IMR-90 (cell line): ENCODE measurements at regions not wholly inside any gene's neighbourhood (a gene's known extent, or its start where the extent isn't known, plus 50 kb on each side); places are given as distances from the start of the nearest gene placed in this dataset.

Experiments used
- ATAC-seq: fragments of 200-7000 bp; cut with Tn5 transposase; 2 replicates; pipeline ENCODE4 v1.9.1; 2020; ENCODE audit warnings: low read depth, mild to moderate bottlenecking, moderate library complexity
- BruUV-seq: library from RNA; stranded (reverse); fragments of 400-500 nt; replicated peaks from 2 replicates; lab custom pipeline; 2021; lab: Mats Ljungman, UMichigan
- CTCF ChIA-PET: fragments of 300-600 bp; formaldehyde crosslinking; extraction: SDS; loops from one replicate; lab custom pipeline; 2021; ENCODE audit warnings: antibody characterized with exemption; lab: Yijun Ruan, JAX
- POLR2A ChIA-PET: fragments of 300-600 bp; sonication (Branson Sonifier 250); formaldehyde crosslinking; loops from one replicate; lab custom pipeline; 2022; ENCODE audit warnings: antibody characterized with exemption; ENCODE audit not compliant: unreplicated experiment; lab: Charles Lee
- DNase-seq: peaks from one replicate; pipeline ENCODE4 v3.0.0; 2013
- H2AFZ ChIP-seq: replicated peaks from 2 replicates; pipeline ENCODE3; 2013; ENCODE audit warnings: low read length, mild to moderate bottlenecking; ENCODE audit not compliant: poor library complexity
- H2AK5ac ChIP-seq: 2 replicates; pipeline ENCODE4 v1.6.1; 2013; ENCODE audit warnings: low read depth, low read length, inconsistent platforms
- H2AK9ac ChIP-seq: replicated peaks from 2 replicates; pipeline ENCODE3; 2013; ENCODE audit warnings: mild to moderate bottlenecking, low read depth, low read length, moderate library complexity; ENCODE audit not compliant: poor library complexity
- H2BK120ac ChIP-seq: 2 replicates; pipeline ENCODE4 v1.6.1; 2013; ENCODE audit warnings: low read depth, low read length, inconsistent platforms
- H2BK15ac ChIP-seq: 3 replicates; pipeline ENCODE4 v1.6.1; 2013; ENCODE audit warnings: low read depth, low read length, inconsistent platforms
- H2BK20ac ChIP-seq: 2 replicates; pipeline ENCODE4 v1.6.1; 2013; ENCODE audit warnings: low read depth, mild to moderate bottlenecking, inconsistent platforms, low read length, moderate library complexity
- H2BK5ac ChIP-seq: 2 replicates; pipeline ENCODE4 v1.6.1; 2013; ENCODE audit warnings: mild to moderate bottlenecking, low read depth, low read length, inconsistent platforms; ENCODE audit not compliant: poor library complexity, severe bottlenecking
- H3K14ac ChIP-seq: replicated peaks from 2 replicates; pipeline ENCODE4 v1.6.1; 2013; ENCODE audit warnings: low read depth, low read length, inconsistent platforms
- H3K18ac ChIP-seq: 2 replicates; pipeline ENCODE4 v1.6.1; 2013; ENCODE audit warnings: low read depth, low read length, control low read depth
- H3K23ac ChIP-seq: 2 replicates; pipeline ENCODE4 v1.6.1; 2013; ENCODE audit warnings: low read depth, low read length, inconsistent platforms
- H3K27ac ChIP-seq: 2 replicates; pipeline ENCODE4 v1.5.1; 2013; ENCODE audit warnings: mild to moderate bottlenecking, control low read depth, low read length; ENCODE audit not compliant: insufficient read depth
- H3K27me3 ChIP-seq: 2 replicates; pipeline ENCODE4 v1.6.1; 2013; ENCODE audit warnings: low read length; ENCODE audit not compliant: control insufficient read depth, insufficient read depth
- H3K36me3 ChIP-seq: 2 replicates; pipeline ENCODE4 v1.6.1; 2013; ENCODE audit warnings: low read length, mixed read lengths; ENCODE audit not compliant: control insufficient read depth, insufficient read depth
- H3K4ac ChIP-seq: 2 replicates; pipeline ENCODE4 v1.6.1; 2013; ENCODE audit warnings: low read depth, low read length, inconsistent platforms
- H3K4me1 ChIP-seq: 2 replicates; pipeline ENCODE4 v1.6.1; 2013; ENCODE audit warnings: low read length, mixed read lengths; ENCODE audit not compliant: control insufficient read depth, insufficient read depth
- H3K4me2 ChIP-seq: 2 replicates; pipeline ENCODE4 v1.6.1; 2013; ENCODE audit warnings: low read depth, mild to moderate bottlenecking, control low read depth, low read length, moderate library complexity
- H3K4me3 ChIP-seq: 2 replicates; pipeline ENCODE4 v1.5.1; 2013; ENCODE audit warnings: low read depth, mild to moderate bottlenecking, control low read depth, low read length, moderate library complexity; ENCODE audit not compliant: insufficient read depth
- H3K56ac ChIP-seq: 2 replicates; pipeline ENCODE4 v1.6.1; 2013; ENCODE audit warnings: low read length, inconsistent platforms; ENCODE audit not compliant: insufficient read depth; ENCODE audit errors: extremely low read depth
- H3K79me1 ChIP-seq, 2 experiments: 2 replicates each; pipeline ENCODE4 v1.6.1; 2013; ENCODE audit warnings: low read length in 2 of 2, inconsistent platforms in 1 of 2, low read depth in 1 of 2
- H3K9ac ChIP-seq: 2 replicates; pipeline ENCODE4 v1.6.1; 2013; ENCODE audit warnings: low read depth, low read length, control low read depth
- H3K9me1 ChIP-seq: 2 replicates; pipeline ENCODE4 v1.6.1; 2013; ENCODE audit warnings: low read length, inconsistent platforms; ENCODE audit not compliant: insufficient read depth
- H3K9me3 ChIP-seq: 2 replicates; pipeline ENCODE4 v1.6.1; 2013; ENCODE audit warnings: low read length; ENCODE audit not compliant: control insufficient read depth, insufficient read depth
- H4K20me1 ChIP-seq: 2 replicates; pipeline ENCODE4 v1.6.1; 2013; ENCODE audit warnings: low read length, inconsistent platforms; ENCODE audit not compliant: insufficient read depth
- H4K5ac ChIP-seq: 2 replicates; pipeline ENCODE4 v1.6.1; 2013; ENCODE audit warnings: mild to moderate bottlenecking, low read depth, low read length, control low read depth
- H4K8ac ChIP-seq, 2 experiments: 2 replicates each; pipeline ENCODE4 v1.6.1; 2013; ENCODE audit warnings: low read depth in 2 of 2, low read length in 2 of 2, control low read depth in 1 of 2, inconsistent platforms in 1 of 2
- H4K91ac ChIP-seq: 2 replicates; pipeline ENCODE4 v1.6.1; 2013; ENCODE audit warnings: low read depth, low read length, inconsistent platforms; ENCODE audit not compliant: insufficient read depth
- BHLHE40 ChIP-seq: fragments of 150-350 bp; IDR thresholded peaks from 2 replicates; pipeline ENCODE4 v1.6.1; 2016; ENCODE audit warnings: mild to moderate bottlenecking, low read depth, low read length
- CEBPB ChIP-seq: IDR thresholded peaks from 2 replicates; pipeline ENCODE4 v1.6.1; 2012; ENCODE audit warnings: low read depth, low read length, improper control_type of control experiment
- CHD1 ChIP-seq: IDR thresholded peaks from 2 replicates; pipeline ENCODE4 v1.6.1; 2012; ENCODE audit warnings: low read depth, low read length, improper control_type of control experiment
- CTCF ChIP-seq: conservative IDR thresholded peaks from 2 replicates; pipeline ENCODE4 v1.5.1; 2012; ENCODE audit warnings: mild to moderate bottlenecking, low read depth, low read length, improper control_type of control experiment
- ELK1 ChIP-seq: fragments of 150-350 bp; IDR thresholded peaks from 2 replicates; pipeline ENCODE4 v1.6.1; 2016; ENCODE audit warnings: low read depth, mild to moderate bottlenecking, low read length, moderate library complexity, borderline replicate concordance
- FOS ChIP-seq: fragments of 150-350 bp; IDR thresholded peaks from 2 replicates; pipeline ENCODE4 v1.6.1; 2016; ENCODE audit warnings: low read depth, low read length
- MAFK ChIP-seq: IDR thresholded peaks from 2 replicates; pipeline ENCODE4 v1.6.1; 2012; ENCODE audit warnings: low read depth, low read length, improper control_type of control experiment
- MAZ ChIP-seq: IDR thresholded peaks from 2 replicates; pipeline ENCODE4 v1.6.1; 2012; ENCODE audit warnings: low read depth, mild to moderate bottlenecking, low read length, improper control_type of control experiment, moderate library complexity, borderline replicate concordance
- MXI1 ChIP-seq: IDR thresholded peaks from 2 replicates; pipeline ENCODE4 v1.6.1; 2012; ENCODE audit warnings: low read depth, mild to moderate bottlenecking, low read length, moderate library complexity, borderline replicate concordance
- NFE2L2 ChIP-seq: fragments of 150-350 bp; IDR thresholded peaks from 2 replicates; pipeline ENCODE4 v1.6.1; 2016; ENCODE audit warnings: low read depth, mild to moderate bottlenecking, low read length
- POLR2A ChIP-seq: IDR thresholded peaks from 2 replicates; pipeline ENCODE4 v1.6.1; 2012; ENCODE audit warnings: mild to moderate bottlenecking, low read depth, low read length
- RAD21 ChIP-seq: IDR thresholded peaks from 2 replicates; pipeline ENCODE4 v1.6.1; 2012; ENCODE audit warnings: low read length, improper control_type of control experiment
- RCOR1 ChIP-seq: IDR thresholded peaks from 2 replicates; pipeline ENCODE4 v1.6.1; 2012; ENCODE audit warnings: mild to moderate bottlenecking, low read length, improper control_type of control experiment; ENCODE audit not compliant: insufficient replicate concordance
- RFX5 ChIP-seq: IDR thresholded peaks from 2 replicates; pipeline ENCODE4 v1.8.0; 2012; ENCODE audit warnings: low read depth, mild to moderate bottlenecking, low read length, moderate library complexity
- SMC3 ChIP-seq: fragments of 150-350 bp; IDR thresholded peaks from 2 replicates; pipeline ENCODE4 v1.6.1; 2016; ENCODE audit warnings: low read depth, mild to moderate bottlenecking, antibody characterized with exemption, low read length, moderate library complexity
- USF2 ChIP-seq: fragments of 150-350 bp; IDR thresholded peaks from 2 replicates; pipeline ENCODE4 v1.6.1; 2017; ENCODE audit warnings: mild to moderate bottlenecking, antibody characterized with exemption, low read length, low read depth
- WGBS, 2 experiments: methylation state at CpG; one replicate each; pipeline versions ENCODE4 v1.1.5 to v1.1.7; 2013; ENCODE audit warnings: missing lambda C conversion rate in 2 of 2; ENCODE audit not compliant: insufficient read length in 1 of 2; ENCODE audit errors: extremely low coverage in 2 of 2; 5-methylcytosine and 5-hydroxymethylcytosine counted together
- dilution Hi-C: fragments of 300-500 bp; cut with HindIII; formaldehyde crosslinking; loops from one replicate; pipeline ENCODE4 v1.14.3; 2018; ENCODE audit warnings: low sequenced_read_pairs; ENCODE audit not compliant: unreplicated experiment
- in situ Hi-C: fragments of 300-500 bp; cut with MboI; formaldehyde crosslinking; loops from 3 replicates; pipeline ENCODE4 v1.14.3; 2019; ENCODE audit warnings: low sequenced_read_pairs, inconsistent platforms, mixed read lengths
- intact Hi-C: fragments of 100-400 bp; cut with micrococcal nuclease; formaldehyde crosslinking; loops from 2 replicates; pipeline ENCODE4 v1.10.0; 2022

GRCh38 chr16:79864781-79865391 is 264.3 kb upstream of the MAF start:
- no peak overlapping the region for H3K14ac ChIP-seq
- no peaks in the 10 kb centered on the region for H4K20me1 ChIP-seq
- H3K9me3 ChIP-seq: peaks cover 10% of the 10 kb centered on the region
- H2BK5ac ChIP-seq: no peak overlapping the region
- H3K27ac ChIP-seq: no peak overlapping the region
- CTCF ChIA-PET: no interaction called here
- H4K91ac ChIP-seq: no peak overlapping the region
- no TSS peak for BruUV-seq
- no peak overlapping the region for H4K5ac ChIP-seq
- dilution Hi-C loops: no loop called here
- H2BK120ac ChIP-seq: no peak overlapping the region
- DNase-seq (no peak), ATAC-seq (no peak)
- in situ Hi-C loops: no loop called here
- H3K79me1 ChIP-seq: no peaks in the 10 kb centered on the region
- H3K18ac ChIP-seq: no peak overlapping the region
- H3K4me3 ChIP-seq: no peak overlapping the region
- no peak overlapping the region for H3K4ac ChIP-seq
- H4K8ac ChIP-seq: no peak overlapping the region
- no CpG with 5 or more reads among the region's 7 CpGs for WGBS, 2 experiments
- no peaks in the 10 kb centered on the region for H3K36me3 ChIP-seq
- no peaks in the 10 kb centered on the region for H3K9me1 ChIP-seq
- no peak overlapping the region for H3K4me2 ChIP-seq
- no peak overlapping the region for H3K56ac ChIP-seq
- TF ChIP-seq SMC3 (no peak), CHD1 (no peak), NFE2L2 (no peak), RFX5 (no peak), USF2 (no peak), CTCF (no peak), MAFK (no peak), POLR2A (no peak), FOS (no peak), CEBPB (no peak), BHLHE40 (no peak), MAZ (no peak), MXI1 (no peak), RAD21 (no peak), ELK1 (no peak), RCOR1 (no peak)
- H3K27me3 ChIP-seq: no peaks in the 10 kb centered on the region
- POLR2A ChIA-PET: no interaction called here
- H2AK5ac ChIP-seq: no peak overlapping the region
- no peak overlapping the region for H3K9ac ChIP-seq
- intact Hi-C loops: no loop called here
- no peak overlapping the region for H2BK15ac ChIP-seq
- no peak overlapping the region for H2AK9ac ChIP-seq
- no peaks in the 10 kb centered on the region for H3K4me1 ChIP-seq
- H3K23ac ChIP-seq: no peak overlapping the region
- no peak overlapping the region for H2AFZ ChIP-seq
- H2BK20ac ChIP-seq: no peak overlapping the region
